Osteocyte (in vitro differentiated cells): ENCODE measurements at regions not wholly inside any gene's neighbourhood (a gene's known extent, or its start where the extent isn't known, plus 50 kb on each side); places are given as distances from the start of the nearest gene placed in this dataset.

Experiments used
- DNase-seq: peaks from one replicate; pipeline ENCODE4 v3.0.0; 2021; ENCODE audit warnings: mixed read lengths; ENCODE audit not compliant: unreplicated experiment; ENCODE audit errors: extremely low spot score
- H3K27ac Mint-ChIP-seq: one replicate; pipeline ENCODE4 v1.8.0; 2021; ENCODE audit warnings: mild to moderate bottlenecking, mixed read lengths; ENCODE audit not compliant: unreplicated experiment
- H3K27me3 Mint-ChIP-seq: one replicate; pipeline ENCODE4 v1.8.0; 2021; ENCODE audit warnings: mixed read lengths; ENCODE audit not compliant: unreplicated experiment
- H3K36me3 Mint-ChIP-seq: one replicate; pipeline ENCODE4 v1.8.0; 2021; ENCODE audit warnings: mixed read lengths; ENCODE audit not compliant: unreplicated experiment
- H3K4me1 Mint-ChIP-seq: one replicate; pipeline ENCODE4 v1.8.0; 2021; ENCODE audit warnings: mixed read lengths; ENCODE audit not compliant: unreplicated experiment
- H3K4me3 Mint-ChIP-seq: one replicate; pipeline ENCODE4 v1.8.0; 2021; ENCODE audit warnings: mild to moderate bottlenecking, moderate library complexity, mixed read lengths; ENCODE audit not compliant: unreplicated experiment
- H3K9me3 Mint-ChIP-seq: one replicate; pipeline ENCODE4 v1.8.0; 2021; ENCODE audit warnings: mixed read lengths; ENCODE audit not compliant: unreplicated experiment
- CTCF ChIP-seq: fragments of 200-600 bp; sonication (generic); IDR thresholded peaks from 2 replicates; pipeline ENCODE4 v1.5.0; 2021; ENCODE audit warnings: antibody characterized with exemption, mild to moderate bottlenecking, moderate library complexity

- no peaks in the 10 kb centered on the region for H3K4me1 Mint-ChIP-seq
- no peaks in the 10 kb centered on the region for H3K36me3 Mint-ChIP-seq
- no peaks in the 10 kb centered on the region for H3K9me3 Mint-ChIP-seq
- H3K27me3 Mint-ChIP-seq, result peaks cover 10% of the 10 kb centered on the region
- H3K27ac Mint-ChIP-seq, result no peak overlapping the region
- no peak overlapping the region for H3K4me3 Mint-ChIP-seq
- no peak for DNase-seq
- no peak for TF ChIP-seq CTCF
Measured at GRCh38 chr6:84862843-84863242, 98.4 kb upstream of the TBX18 start.

- no peak for DNase-seq
- Mint-ChIP-seq H3K27me3 (peaks cover 7% of the 10 kb centered on the region), H3K27ac (no peak overlapping the region), H3K4me1 (no peaks in the 10 kb centered on the region), H3K4me3 (no peak overlapping the region), H3K9me3 (no peaks in the 10 kb centered on the region), H3K36me3 (no peaks in the 10 kb centered on the region)
- no peak for TF ChIP-seq CTCF
Measured at GRCh38 chr6:84860920-84861319, 96.5 kb upstream of the TBX18 start.

- TF ChIP-seq CTCF, result no peak
- Mint-ChIP-seq H3K36me3 (no peaks in the 10 kb centered on the region), H3K9me3 (no peaks in the 10 kb centered on the region), H3K27ac (no peak overlapping the region), H3K4me1 (no peaks in the 10 kb centered on the region), H3K4me3 (no peak overlapping the region), H3K27me3 (peaks cover 9% of the 10 kb centered on the region)
- DNase-seq, result no peak
Measured at GRCh38 chr6:84860509-84860908, 96.1 kb upstream of the TBX18 start.

GRCh38 chr6:84854811-84855400, 90.5 kb upstream of the TBX18 start:
- no peak for TF ChIP-seq CTCF
- Mint-ChIP-seq H3K4me3 (no peak overlapping the region), H3K36me3 (no peaks in the 10 kb centered on the region), H3K9me3 (no peaks in the 10 kb centered on the region), H3K4me1 (no peaks in the 10 kb centered on the region), H3K27ac (no peak overlapping the region), H3K27me3 (peaks cover 8% of the 10 kb centered on the region)
- no peak for DNase-seq

- Mint-ChIP-seq H3K27me3 (peaks cover 5% of the 10 kb centered on the region), H3K9me3 (no peaks in the 10 kb centered on the region), H3K36me3 (no peaks in the 10 kb centered on the region), H3K4me1 (no peaks in the 10 kb centered on the region), H3K4me3 (no peak overlapping the region), H3K27ac (no peak overlapping the region)
- DNase-seq, result no peak
- TF ChIP-seq CTCF, result no peak
Measured at GRCh38 chr6:84853901-84854300, 89.5 kb upstream of the TBX18 start.
